HG03039 (cell line): ENCODE measurements at regions not wholly inside any gene's neighbourhood (a gene's known extent, or its start where the extent isn't known, plus 50 kb on each side); places are given as distances from the start of the nearest gene placed in this dataset.
"Not testable (repeated sequence)": the region's sequence is repeated elsewhere in the genome, so short reads cannot be mapped to it uniquely, and the experiment has no call there.

Source experiments
- ATAC-seq: cut with Tn5 transposase; IDR thresholded peaks from one replicate; pipeline ENCODE4 v1.9.1; 2021; ENCODE audit warnings: mild to moderate bottlenecking, moderate library complexity; ENCODE audit not compliant: unreplicated experiment

DNA sequence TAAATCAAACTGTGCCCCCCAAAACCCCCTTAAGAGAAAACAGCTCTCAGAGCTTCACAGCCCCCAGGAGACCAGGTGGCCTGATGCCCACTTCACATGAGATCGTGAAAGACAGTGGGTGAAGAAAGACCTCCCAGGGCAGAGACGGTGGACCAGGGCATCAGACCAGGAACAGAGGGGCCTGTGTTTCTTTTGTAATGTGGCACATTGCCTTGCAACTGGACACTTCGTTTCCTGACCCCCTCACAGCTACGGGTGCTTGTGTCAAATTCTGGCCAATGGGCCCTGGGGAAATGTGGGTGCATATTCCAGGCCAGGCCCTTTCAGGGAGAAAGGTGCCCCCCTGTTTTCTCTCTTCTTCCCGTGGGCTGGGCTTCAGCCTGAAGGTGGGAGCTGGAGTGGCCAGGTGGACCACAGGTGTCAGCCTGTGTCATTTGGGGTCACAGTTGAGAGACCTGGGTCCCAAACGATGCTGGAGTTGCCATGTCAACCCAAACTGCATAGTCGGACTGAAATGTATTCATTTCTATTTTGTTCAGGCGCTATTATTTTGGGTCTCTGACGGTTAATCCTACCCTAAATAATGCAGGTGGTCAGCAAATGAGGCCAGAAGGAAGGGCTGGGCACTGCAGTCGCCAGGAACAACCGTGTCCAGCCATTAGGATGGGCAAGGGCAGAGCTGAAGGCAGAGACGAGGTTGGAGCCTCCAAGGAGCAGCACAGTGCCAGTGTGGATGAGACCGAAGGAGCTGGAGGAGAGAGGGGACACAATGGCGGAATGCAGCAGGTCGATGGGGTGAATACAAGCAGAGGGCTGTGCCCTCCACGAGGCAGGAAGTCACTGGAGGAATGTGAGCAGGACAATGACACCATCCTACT lies 338.2 kb downstream of the EIPR1 start:
- ATAC-seq = no peak

DNA sequence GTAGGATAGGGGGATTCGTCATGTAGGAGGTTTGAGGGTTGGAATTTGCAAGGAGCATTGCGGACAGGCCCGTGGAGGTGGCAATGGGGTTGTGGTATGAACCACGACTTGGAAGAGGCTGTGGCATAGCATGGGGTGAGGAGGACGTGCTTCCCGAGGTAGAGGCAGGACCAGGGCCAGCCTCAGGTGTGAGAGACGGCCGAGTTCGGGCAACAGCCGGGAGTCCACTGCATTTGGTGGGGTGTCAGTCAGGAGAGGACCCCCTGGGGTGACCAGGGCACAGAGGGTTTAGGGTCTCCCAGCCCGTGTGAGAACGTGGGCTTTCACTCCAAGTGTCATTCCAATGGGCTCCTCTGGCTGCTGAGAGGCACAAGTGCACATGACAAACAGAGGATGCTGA lies 339.0 kb downstream of the EIPR1 start:
- no peak for ATAC-seq

DNA sequence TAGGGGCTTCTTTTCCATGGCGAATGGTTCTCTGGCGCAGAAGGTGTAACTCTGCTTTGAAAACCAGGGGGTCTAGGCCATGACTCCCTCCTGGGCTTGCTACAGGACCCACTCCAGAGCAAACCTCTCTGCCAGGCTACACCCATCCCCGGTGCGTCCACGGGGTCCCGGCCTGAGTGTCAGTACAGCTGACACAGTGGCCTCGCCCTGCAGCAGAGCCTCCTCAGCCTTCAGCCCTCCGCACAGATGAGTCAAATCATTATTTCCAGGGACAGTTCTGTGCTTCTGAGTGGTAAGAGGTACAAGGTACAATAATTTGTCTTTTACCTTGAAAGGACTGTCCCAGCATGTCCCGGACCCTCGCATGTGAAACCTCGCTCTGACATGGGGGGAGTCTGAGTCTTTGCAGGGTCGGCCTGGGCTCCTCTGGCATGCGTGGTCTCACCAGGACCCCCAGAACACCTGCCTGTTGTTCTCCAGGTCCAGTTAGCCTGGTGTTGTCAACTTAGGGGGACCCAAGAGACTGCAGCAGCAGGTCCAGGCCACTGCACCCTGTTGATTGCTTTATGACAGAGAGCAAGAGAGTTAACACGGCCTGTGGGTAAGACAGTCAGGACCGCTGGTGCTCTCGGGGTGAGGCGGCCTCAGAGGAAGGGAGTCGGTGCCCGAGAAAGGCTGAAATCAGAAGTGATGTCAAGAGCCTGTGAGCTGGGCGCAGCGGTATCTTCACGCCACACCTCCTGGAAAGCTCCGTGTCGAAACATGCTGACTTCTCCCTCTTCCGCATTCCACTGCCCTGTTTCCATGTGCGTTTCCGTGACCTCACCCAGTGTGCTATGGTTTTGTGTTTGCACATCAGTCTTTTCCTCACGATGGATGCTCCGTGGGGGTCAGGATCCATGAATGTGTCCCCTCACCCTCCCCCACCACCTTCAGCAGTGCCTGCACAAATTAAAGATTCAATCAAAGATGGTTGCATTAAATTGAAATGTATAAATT lies 340.1 kb downstream of the EIPR1 start:
- ATAC-seq = no peak

DNA sequence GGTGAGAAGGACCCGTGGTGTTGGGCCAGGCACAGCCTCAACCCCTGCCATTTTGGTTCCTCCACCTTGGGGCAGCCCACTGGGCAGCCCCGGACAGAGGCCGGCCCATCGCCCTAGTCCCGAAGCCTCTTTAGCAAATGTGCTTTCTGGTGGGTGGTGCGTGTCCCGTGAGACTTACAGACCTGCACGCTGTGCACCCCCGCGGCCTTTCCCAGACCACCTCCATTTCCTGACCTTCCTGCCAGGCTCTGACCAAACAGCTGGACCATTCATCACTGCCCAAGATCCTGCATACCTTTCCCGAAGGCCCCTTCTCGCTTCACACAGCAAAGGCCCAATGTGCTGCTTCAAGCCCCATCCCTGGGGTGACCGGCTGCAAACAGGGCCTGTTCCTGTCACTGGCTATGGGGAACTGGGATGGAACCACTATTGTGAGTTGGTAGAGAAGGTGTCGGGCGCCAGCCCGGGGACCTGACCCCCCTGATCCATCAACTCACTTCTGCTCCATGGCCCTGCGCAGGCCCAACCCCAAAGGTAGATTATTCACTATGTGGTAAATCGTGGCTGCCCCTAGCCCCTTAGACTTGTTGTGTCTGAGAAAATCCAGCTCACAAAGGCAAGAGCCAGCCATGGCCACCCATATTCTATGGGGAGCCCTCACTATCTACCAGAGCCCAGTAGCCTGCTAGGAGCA lies 341.0 kb downstream of the EIPR1 start:
- no peak for ATAC-seq

DNA sequence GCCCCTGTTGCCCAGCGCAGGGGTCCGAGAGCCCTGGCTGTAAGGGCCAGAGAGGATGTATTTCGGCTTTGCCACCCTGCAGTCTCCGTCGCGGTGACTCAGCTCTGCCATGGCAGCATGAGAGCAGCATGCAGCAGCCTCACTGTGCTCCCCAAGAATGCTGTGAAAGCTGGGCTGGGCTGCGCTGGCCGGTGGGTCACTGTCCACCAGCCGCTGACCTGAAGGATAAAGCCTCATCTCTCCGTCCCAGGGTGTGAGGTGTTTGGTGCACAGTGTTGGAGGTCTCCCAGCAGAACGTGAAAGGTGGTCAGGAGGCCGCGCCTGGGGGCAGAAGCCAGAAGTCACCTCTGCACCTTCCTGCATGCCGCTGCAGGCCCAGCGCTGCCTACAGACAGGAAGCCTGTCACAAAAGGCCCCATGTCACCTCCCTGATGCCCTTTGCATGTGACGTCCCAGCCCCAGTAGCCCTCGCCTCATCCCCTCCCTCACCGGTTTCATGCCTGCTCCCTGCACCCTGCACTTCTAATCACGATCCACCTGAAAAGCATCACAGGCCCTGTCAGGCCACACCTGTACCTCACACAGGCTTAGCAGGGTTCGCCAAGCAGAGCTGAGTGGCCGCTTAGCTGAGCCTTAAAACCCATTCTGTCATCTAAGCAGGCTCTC lies 342.1 kb downstream of the EIPR1 start:
- no peak for ATAC-seq

DNA sequence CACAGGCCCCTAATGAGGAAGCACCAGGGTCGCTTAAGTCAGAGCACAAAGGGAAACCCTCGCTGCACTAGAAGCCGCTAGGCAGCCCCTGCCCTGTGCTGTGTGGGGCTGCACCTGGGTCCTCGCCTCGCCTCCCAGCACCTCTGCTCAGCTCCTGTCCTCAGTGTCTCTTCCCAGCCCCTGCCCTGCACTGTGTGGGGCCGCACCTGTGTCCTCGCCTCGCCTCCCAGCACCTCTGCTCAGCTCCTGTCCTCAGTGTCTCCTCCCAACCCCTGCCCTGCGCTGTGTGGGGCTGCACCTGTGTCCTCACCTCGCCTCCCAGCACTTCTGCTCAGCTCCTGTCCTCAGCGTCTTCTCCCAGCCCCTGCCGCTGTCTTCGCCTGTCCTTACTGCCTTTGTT lies 342.8 kb downstream of the EIPR1 start:
- no peak for ATAC-seq

DNA sequence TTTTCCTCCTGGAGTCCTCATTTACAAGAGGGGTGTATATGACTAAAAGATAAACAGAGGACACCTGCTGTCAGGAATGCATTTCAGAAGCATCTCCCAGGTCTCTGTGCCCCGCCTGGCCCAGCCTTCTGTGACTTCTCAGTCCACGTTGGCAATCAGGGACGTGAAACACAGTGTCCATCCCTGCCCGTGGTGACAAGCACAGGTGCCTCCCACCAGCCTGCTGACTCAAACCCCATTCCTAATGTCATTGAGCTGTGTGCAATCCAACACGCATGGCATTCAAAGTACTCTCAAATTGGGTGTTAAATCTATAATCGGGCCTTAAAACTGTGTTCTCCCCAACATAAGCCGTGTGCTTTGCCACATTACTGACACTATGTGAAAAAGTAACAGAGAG lies 343.2 kb downstream of the EIPR1 start:
- no peak for ATAC-seq

DNA sequence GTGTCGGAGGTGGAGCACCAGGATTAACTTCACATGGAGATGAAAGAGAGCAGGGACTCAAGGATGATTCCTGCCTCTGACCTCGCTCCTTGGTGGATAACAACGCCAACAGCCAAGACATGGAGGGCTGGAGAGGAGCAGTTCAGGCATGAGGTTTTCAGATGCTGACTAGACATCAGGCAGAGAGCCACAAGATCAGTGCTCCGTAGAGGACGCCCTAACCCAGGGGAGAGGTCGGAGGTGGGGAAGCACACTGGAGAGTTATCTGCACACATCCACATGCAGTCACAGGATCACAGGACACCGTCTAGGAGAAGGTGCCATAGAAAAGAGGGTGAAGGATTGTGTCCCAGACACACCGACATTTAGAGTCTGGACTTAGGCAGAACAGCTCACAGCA lies 344.3 kb downstream of the EIPR1 start:
- no peak for ATAC-seq

DNA sequence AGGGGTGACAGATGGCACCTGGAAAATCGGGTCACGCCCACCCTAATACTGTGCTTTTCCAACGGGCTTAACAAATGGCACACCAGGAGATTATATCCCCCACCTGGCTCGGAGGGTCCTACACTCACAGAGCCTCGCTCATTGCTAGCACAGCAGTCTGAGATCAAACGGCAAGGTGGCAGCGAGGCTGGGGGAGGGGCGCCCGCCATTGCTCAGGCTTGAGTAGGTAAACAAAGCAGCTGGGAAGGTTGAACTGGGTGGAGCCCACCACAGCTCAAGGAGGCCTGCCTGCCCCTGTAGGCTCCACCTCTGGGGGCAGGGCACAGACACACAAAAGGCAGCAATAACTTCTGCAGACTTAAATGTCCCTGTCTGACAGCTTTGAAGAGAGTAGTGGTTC lies 346.8 kb downstream of the EIPR1 start:
- not testable (repeated sequence) for ATAC-seq

DNA sequence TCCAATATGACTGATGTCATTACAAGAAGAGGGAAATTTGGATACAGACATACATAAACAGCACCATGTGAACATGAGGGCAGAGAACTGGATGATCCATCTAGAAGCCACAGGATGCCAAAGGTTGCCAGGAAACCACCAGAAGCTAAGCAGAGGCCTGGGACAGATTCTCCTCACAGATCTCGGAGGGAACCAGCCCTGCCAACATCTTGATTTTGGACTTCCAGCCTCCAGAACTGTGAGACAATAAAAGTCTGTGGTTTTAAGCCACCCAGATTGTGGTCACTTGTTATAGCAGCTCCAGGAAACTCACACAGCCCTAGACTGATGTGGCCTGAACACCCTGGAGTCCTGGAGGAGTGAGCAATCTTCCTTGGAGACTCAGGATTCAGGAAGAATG lies 351.6 kb downstream of the EIPR1 start:
- ATAC-seq = no peak

DNA sequence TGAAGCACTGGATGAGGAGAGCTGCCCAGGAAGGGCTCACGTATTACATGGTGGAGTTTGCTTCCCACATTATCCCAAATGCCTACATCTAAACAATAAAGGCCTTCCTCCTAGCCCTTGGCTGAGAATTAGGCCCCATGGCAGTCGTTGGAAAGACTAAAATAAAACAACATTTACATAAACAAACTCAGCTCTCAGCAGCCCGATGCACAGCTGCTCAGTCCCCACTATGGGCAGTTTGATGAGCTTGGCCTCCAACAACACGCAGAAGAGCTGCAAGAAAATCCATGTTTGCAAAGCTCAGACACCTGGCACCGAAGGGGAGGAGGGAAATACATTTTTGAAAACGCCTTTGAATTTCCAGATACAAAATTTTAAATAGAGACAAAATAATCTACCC lies 352.4 kb downstream of the EIPR1 start:
- ATAC-seq = no peak

DNA sequence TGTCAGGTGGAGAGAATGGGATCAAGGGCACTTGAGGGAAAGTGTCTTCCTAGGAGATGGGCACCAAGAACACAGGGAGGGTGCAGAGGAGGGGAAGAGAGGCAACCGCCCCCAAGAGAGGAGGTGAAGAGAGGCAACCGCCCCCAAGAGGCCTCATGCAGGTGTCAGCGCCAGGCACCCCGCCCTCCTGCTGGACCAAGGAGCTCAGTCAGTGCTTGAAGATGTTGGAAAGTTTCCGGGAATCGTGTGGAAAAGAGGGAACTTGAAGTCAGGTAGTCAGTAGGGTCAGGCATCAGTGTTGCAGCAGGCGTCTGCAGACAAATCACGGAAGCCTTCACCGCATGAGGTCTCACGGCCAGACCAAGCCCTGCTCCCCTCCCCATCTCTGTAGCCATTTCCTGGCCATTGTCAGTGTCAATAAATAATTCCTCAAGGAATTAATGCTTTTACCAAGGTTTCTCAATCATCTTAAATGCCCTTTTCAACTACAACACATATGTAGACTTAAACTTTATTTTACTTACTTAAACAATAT lies 353.1 kb downstream of the EIPR1 start:
- no peak for ATAC-seq

DNA sequence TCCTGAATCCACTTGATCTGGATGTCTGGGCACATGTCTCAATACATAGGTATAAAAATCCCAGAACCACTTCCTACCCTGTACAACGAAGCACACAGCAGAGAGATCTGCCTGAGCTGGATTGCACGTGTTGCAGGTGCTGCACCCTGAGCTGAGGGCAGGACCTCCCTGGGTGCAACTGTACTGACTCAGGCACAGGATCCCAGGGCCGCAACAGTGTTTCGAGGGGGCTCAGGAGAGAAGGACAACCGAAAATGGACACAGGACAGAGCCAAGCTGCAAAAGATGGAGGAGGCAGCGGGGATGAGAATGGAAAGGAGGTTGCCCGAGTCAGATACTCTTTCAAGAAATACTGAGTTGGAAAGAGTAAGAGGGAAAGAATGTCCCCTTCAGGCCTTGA lies 354.1 kb downstream of the EIPR1 start:
- no peak for ATAC-seq

DNA sequence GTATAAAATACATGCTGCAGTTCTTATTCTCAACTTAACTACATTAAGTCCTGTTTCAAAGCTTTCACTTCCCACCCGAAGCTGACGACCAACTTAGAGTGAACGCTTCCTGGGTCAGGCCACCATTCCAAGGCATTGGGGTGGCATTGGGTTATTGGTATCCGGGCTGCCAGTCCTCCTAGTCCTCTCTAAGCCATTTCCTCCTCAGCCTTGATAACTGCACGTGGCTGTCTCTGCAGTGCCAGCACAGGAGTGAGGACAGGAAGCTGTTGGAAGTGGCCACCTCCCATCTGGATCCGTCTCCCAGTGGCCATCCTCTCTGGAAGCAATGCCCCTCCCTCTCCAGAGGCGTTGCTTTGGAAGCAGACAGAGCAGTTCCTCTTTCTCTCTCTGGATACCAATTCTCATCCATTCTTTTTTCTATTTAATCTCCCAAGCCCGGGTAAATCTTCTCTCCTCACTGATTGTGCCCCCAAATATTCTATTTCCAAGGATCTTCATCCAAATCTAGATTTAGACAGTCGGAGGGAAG lies 354.7 kb downstream of the EIPR1 start:
- no peak for ATAC-seq

DNA sequence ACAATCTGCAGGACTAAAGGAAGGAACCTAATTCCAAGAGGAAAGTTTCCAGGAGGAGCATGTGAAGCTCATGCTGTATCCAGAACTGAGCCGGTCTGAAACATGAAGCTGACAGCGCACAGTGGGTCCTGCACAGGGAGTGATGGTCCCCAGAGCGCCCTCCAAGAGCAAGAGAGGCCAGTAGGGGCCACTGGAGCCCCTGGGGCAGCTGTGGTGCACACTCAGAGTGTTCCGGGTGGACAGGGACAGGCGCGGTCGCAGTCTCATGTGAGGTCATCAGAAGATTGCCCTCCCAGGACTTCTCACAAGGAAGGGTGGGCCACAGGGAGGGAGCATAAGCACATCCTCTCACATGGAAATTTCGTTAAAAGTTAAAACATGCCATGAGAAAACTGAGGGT lies 355.9 kb downstream of the EIPR1 start:
- no peak for ATAC-seq

DNA sequence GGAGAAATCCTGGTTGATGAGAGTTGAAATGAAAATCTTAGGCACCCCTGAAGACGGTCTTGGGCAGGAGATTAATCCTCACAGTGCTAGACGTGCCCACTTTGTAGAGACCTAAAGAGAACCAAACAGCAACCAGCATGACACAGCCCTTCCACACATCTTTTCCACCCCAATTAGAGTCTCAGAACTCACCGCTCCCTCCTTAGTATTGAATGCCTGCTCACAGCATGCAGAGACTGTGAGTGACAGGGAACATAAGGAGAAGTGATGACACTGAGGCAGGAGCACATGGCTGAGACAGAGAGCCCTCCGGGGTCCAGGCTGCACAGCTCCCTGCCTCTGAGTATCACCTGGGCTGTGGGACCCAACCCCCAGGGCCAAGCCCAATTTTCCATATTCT lies 367.6 kb downstream of the EIPR1 start:
- ATAC-seq = no peak

DNA sequence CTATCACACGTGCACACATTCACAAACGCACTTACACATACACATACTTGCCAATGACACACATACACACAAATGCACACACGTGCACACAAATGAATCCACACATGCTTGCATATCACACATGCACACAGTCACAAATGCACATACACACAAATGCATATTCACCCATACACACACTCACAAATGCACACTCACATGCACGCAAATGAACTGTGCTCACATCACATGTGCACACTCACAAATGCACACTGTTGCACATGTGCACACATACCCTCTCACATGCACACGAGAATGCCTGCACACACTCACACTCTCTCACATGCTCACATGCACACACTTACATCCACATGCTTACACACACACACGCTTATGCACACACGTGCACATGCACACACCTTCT lies 368.1 kb downstream of the EIPR1 start:
- ATAC-seq = no peak

DNA sequence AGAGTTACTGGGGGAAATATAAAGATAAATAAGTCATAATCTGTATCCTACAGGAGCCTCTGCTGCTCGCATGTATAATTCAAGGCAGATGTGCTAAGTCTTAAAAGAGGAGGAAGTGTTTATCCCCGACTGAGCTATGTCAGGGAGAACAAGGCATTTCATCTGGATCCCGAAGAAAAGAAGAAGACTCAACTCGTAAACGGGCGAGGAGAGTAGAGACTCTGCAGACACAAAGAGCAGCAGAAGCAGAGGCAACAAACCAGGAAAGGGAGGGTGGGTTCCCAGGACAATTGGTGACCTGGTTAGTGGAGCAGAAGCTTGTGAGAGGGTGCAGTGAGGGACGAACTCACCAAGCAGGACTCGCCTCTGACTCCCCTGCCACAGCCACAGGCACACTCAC lies 368.6 kb downstream of the EIPR1 start:
- ATAC-seq = no peak

DNA sequence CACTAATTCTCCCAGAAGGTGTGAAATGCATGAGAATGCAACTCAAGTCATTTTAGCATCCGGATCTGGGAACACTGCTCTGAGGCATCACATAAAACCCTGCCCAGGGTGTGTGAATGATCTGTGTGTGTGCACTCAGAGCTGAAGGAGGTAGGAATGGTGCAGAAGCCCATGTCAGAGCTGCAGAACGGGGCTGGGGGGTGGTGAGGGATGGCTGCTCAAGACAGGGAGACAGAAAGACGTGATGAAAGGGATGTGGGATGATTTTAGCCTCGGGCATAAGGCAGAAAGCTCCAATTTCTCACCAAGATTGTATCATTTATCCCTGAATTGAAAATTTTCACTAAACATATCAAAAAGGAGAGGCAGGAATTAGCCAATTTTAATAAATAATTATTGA lies 369.1 kb downstream of the EIPR1 start:
- no peak for ATAC-seq

DNA sequence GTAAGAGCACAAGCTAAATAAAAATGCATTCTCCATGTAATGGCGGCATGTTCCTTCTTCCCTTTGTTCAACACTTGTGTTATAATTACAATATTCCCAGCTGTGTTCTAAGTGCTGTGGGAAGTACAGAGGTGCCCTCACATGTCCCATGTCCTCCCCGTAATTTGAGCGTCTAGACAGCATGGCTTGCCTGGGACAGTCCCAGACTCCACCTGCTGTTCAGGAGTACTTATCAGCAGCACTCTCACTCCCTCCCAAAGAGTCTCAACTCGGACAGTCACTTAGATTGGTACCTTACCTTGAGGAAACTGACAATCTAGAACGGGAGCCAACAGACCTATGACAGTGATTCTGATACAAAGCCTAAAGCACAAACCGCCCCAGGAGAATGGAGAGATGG lies 370.5 kb downstream of the EIPR1 start:
- ATAC-seq = no peak
